NCI-H187 treated with DMSO at 0.1 percent for 48 hours (cell line): ENCODE measurements at regions not wholly inside any gene's neighbourhood (a gene's known extent, or its start where the extent isn't known, plus 50 kb on each side); places are given as distances from the start of the nearest gene placed in this dataset.
"Not testable (repeated sequence)": the region's sequence is repeated elsewhere in the genome, so short reads cannot be mapped to it uniquely, and the experiment has no call there.

ENCODE experiments used
- DNase-seq: peaks from one replicate; lab custom pipeline; 2025; lab: John Stamatoyannopoulos, UW

- DNase-seq, result no peak
Measured at GRCh38 chr11:116373104-116373944, 399.5 kb downstream of the BUD13 start.

GRCh38 chr11:116371146-116371545 lies 401.6 kb downstream of the BUD13 start:
- no peak for DNase-seq

DNA sequence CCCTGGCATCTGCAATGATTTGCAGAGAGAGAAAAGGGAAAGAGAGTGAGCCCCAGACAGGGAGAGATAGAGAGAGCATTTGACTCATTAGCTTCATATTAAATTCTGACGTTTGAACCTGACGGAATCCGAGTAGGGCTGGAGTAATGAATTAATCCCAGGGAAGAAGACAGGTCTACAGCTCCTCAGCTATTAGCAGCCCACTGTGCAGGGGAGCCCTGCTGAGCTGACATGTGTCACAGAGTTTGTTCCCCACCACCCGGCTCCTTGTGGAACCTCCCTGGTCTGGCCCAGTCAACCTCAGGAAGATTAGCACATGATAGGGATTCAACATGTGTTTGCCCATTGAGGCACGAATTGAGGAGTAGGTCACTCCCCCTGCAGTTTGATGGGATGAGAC lies 404.0 kb downstream of the BUD13 start:
- no peak for DNase-seq

DNA sequence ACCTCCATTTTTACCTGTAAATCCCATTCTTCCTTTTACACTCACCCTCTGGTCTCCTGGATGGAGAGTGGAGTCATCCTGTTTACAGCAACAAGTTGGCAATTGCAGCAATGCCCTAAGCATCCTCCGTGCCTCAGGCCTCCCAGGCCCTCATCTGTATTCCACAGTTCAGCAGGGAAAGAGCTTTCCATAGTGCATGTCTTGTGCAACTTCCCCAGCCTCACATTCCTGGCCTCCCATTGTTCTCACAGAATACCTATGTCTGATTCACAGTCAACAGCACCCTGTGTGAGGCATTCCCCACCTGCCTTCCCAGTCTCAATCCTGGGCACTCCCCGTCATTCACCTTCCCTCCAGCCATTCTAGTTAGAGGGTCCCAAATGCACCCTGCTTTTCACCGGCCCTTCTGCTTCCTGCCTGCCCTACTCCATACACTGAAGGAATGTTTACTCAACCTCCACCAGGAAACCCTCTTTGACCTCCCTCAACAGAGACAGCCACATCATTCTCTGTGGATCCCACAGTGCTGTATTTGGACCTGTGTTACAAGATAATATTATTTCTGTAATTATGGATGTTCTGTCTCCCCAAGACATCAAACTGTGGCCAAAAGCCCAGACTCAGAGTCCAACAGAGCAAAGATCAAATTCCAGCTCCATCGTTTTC lies 405.7 kb downstream of the BUD13 start:
- no peak for DNase-seq

DNA sequence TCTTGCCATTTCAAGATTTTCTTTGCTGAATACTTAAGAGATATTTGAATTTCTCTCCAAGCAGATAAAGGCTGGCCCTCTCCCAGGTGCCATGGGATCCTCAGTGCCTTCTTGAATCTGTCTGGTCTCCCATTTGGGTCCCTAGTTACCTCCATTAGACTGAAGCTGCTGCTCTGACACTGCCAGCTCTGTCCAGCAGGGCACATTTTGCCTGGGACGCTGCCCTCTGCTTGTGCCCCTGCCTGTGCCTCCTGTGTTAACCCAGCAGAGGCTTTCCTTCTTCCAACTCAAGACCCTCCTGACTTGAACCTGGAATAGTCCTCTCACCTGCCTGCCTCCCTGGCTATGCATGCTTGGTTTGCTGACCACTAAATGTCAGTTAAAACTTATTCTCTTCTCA lies 406.3 kb downstream of the BUD13 start:
- DNase-seq, result no peak

DNA sequence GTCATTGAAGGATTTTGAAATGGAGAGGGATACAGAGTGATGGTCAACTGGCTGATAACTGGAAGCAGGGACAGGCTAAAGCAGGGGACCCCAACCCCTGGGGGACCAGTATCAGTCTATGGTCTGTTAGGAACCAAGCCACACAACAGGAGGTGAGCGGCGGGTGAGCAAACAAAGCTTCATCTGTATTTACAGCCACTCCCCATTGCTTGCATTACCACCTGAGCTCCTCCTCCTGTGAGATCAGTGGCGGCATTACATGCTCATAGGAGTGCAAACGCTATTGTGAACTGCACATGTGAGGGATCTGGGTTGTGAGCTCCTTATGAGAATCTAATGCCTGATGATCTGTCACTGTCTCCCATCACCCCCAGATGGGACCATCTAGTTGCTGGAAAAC lies 407.9 kb downstream of the BUD13 start:
- DNase-seq, result not testable (repeated sequence)

- no peak for DNase-seq
Measured at GRCh38 chr11:116364348-116364747, 408.4 kb downstream of the BUD13 start.

- DNase-seq, result no peak
Measured at GRCh38 chr11:116360221-116360941, 412.4 kb downstream of the BUD13 start.

DNA sequence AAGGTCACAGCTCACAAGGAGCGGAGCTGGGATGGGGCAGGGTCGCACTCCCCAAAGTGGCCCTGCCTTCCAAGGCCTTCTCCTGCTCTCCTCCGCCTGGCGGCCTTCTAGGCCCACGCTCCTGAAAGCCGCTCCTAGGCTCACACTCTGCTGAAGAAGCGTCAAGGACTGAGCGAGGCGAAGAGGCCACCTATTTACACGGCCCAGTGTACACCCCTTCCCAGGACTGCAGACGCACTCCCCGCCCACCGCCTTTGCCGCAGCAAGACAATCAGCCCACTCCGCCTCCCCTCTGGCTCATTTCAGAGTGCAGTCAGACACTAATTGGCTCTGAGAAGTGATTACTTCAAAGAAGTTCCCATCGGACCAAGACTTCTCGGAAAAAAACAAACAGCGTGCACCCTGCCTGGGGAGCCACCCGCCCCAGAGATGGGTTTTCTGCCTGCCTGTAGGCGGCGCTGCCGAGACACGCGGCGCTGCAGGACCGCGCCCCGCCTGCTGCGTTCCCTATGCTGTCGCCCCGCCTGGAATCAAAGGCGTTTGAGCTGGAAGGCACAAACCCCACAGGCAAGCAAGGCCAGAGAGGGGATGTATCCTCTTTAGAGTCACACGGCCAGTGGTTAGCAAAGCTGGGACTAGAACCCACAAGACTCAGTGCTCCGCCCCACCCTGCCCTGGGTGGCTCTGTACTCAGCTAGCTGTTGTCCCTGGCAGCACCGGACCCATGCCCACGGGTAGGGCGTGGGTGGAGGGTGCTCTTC lies 414.8 kb downstream of the BUD13 start:
- no peak for DNase-seq

- DNase-seq, result peak; percentile 23
Measured at GRCh38 chr11:116356451-116356850, 416.3 kb downstream of the BUD13 start.

- DNase-seq, result no peak
Measured at GRCh38 chr11:116355104-116355503, 417.7 kb downstream of the BUD13 start.

DNA sequence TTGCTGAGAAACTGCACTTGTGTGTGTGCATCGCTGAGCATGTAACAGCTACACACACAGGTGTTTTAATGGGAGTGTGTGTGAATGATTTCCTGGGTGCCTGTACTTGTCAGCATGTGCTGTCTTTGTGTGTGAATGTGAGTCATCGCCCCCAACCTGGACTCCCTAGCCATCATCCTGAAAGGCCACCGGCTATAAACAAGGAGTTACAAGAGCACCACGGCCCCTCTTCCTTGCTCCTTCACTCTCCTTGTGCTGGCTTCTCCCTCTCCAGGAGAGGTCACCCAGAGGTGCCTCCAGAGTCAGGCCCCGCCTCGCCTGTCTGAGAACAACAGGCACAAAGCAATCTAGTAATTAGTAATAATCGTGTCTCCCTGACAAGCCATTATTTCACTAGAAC lies 419.2 kb downstream of the BUD13 start:
- no peak for DNase-seq

- no peak for DNase-seq
Measured at GRCh38 chr11:116352881-116353280, 419.9 kb downstream of the BUD13 start.

DNA sequence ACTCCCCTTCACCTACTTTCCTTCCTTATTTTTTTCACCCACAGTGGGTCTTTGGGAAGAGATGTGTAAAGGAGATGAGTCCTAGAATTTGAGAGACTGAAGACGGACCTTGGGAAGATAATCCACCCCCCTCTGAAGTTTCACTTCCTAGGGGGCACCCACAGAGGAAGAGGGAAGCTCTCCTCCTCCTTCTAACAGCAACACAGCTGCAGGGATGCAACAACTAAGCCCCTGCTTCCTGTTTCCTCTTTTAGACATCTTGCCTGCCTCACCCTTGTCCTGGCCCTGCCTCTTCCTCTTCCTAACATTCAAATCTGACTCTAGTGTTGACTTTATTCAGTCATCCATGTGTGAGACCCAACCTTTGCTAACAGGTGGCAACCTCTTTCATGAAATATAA lies 424.6 kb downstream of the BUD13 start:
- DNase-seq, result no peak

- DNase-seq, result no peak
Measured at GRCh38 chr11:116345575-116345974, 427.2 kb downstream of the BUD13 start.

DNA sequence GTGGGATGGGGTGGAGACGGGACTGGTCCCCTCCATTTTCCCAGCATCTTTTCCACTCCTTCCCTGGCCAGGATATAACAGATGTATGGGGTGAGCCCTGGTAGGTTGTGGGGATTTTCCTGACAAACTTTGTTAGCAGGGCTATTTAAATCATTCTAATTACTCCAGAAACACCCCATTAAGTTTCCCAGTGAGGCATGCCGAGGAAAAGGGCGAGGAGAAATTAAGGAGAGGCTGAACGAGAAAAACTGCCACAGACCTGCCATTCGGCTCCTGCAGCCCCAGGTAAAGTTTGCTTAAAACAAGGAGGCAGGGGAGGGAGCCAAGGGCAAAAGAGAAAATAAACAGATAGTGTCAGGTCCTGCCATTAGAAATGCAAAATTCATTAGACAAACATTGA lies 428.2 kb downstream of the BUD13 start:
- DNase-seq, result no peak

- DNase-seq, result no peak
Measured at GRCh38 chr11:116343270-116343669, 429.5 kb downstream of the BUD13 start.

DNA sequence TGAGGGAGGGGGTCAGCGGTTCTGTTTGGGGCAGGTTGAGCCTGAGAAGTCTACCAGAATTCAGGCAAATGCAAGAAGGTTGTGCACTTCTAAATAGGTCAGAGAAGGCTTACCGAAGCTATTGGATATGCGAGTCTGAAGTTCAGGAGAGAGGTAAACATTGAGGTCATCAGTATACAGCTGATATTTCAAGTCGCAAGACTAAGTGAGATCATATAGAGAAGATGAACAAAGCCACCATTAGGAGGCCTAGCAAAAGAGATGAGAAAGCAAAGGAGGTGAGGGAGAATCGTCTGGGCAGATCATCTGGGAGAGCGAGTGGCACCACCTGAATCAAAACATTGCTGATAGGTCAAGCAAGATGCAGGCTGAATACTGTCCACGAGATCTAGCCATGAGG lies 430.6 kb downstream of the BUD13 start:
- no peak for DNase-seq

DNA sequence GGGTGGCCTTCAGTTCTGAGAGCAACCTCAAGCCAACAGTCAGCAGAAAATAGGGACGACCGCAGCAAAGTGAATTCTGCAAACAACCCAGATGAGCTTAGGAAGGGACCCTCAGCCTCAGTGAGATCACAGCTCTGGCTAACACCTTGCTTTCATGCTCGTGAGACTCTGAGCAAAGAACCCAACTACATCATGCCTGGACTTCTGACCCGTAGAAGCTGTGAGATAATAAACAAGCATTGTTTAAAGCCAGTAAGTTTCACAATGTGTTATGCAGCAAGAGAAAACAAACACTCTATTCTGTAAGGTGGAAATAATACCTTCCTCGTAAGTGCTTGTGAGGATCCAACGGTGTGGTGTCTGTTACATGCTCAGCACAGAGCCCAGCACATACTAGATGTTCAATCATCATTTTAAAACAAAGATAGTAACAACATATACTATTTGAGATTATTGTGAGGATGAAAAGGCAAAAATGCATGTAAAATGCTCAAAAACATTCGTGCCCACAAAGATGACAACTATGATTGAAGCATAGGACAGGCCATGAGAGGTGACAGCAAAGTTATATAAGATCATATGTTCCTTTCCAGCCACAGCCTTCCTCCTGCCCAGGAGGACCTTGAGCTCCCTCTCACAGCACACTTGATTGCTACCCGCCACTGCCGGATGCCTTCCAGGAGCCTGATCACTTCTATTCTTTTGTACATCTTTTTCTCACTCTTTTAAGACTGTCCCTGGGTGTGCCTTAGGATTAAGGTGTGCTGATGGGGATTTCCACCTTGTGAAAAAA lies 433.3 kb downstream of the BUD13 start:
- DNase-seq, result no peak

DNA sequence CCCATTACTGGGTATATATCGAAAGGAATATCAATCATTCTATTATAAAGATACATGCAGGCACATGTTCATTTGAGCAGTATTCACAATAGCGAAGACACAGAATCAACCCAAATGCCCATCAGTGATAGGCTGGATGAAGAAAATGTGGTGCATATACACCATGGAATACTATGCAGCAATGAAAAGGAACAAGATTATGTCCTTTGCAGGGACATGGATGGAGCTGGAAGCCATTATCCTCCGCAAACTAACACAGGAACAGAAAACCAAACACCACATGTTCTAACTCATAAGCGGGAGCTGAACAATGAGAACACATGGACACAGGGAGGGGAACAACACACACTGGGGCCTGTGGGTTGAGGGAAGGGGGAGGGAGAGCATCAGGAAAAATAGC lies 434.3 kb downstream of the BUD13 start:
- DNase-seq, result not testable (repeated sequence)

DNA sequence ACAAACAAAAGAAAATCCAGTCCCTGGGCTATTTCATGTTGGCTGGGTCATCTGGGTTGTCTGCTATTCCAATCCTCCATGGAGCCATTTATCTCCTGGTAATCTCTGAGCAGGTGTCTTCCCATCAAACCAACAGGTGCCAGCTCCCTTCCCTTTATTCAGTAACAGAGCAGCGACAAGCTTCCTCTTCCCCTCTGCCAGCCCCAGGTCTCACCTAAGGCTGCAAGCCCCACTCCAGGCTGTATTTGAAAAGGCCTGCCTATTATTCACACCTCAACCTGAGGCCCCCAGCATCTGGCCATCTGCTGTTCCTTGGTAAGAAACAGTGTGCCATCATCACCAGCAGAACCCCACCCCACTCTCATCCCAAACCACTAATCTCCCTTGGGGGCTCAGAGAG lies 436.2 kb downstream of the BUD13 start:
- DNase-seq, result no peak
